GM13976 (cell line): ENCODE measurements at regions not wholly inside any gene's neighbourhood (a gene's known extent, or its start where the extent isn't known, plus 50 kb on each side); places are given as distances from the start of the nearest gene placed in this dataset.

Experiments used
- DNase-seq: peaks from one replicate; pipeline ENCODE4 v3.0.0; 2012; ENCODE audit warnings: low spot score
- in situ Hi-C: fragments of 300-500 bp; cut with MboI; formaldehyde crosslinking; loops from one replicate; pipeline ENCODE4 v1.12.0; 2022; ENCODE audit warnings: low sequenced_read_pairs, mixed read lengths, inconsistent platforms; ENCODE audit not compliant: unreplicated experiment
- TF ChIP-seq, protein P1 (sequence below): IDR thresholded peaks from 2 replicates; pipeline ENCODE4 v1.5.1; 2012; ENCODE audit warnings: borderline replicate concordance, mild to moderate bottlenecking; ENCODE audit not compliant: insufficient read depth; ENCODE audit errors: extremely low read depth, missing control alignments, control extremely low read depth

DNA sequence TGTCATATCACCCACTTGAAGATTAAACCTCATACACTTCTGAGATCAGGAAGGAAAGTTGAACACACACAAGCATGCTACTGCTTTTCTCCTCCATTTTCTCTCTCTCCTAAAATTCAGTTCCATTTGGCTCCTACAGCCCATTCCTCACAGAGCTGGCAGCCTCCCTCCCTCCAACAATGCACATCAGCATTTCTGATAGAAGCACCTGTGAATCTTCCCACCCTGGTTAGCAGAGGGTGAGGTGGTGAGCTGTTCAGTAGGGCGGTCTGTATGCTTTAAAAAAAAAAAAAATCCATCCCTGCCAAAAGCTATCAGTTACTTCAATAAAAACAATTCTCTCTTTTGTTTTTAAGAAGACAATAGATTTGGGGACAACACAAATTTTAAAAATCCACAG, 463.2 kb upstream of the KIF2A start:
- no peak for DNase-seq
- in situ Hi-C loops, result no loop called here
- TF ChIP-seq, protein P1, sequence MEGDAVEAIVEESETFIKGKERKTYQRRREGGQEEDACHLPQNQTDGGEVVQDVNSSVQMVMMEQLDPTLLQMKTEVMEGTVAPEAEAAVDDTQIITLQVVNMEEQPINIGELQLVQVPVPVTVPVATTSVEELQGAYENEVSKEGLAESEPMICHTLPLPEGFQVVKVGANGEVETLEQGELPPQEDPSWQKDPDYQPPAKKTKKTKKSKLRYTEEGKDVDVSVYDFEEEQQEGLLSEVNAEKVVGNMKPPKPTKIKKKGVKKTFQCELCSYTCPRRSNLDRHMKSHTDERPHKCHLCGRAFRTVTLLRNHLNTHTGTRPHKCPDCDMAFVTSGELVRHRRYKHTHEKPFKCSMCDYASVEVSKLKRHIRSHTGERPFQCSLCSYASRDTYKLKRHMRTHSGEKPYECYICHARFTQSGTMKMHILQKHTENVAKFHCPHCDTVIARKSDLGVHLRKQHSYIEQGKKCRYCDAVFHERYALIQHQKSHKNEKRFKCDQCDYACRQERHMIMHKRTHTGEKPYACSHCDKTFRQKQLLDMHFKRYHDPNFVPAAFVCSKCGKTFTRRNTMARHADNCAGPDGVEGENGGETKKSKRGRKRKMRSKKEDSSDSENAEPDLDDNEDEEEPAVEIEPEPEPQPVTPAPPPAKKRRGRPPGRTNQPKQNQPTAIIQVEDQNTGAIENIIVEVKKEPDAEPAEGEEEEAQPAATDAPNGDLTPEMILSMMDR, result no peak

DNA sequence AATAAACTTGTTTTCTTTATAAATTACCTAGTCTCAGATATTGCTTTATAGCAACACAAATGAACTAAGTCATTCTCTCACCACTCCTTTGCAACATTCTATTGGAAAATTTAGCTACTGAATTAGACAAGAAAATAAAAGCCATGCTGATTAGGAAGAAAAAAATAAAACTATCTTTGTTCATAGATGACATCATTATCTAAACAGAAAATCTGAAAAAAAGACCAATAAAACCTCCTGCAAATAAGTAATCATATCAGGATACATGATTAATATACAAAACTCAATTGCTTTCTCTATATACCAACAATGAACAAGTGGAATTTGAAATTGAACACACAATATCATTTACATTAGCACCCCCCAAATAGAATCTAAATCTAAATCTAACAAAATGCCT, 455.3 kb upstream of the KIF2A start:
- TF ChIP-seq, protein P1, result no peak
- no peak for DNase-seq
- in situ Hi-C loops, result no loop called here

DNA sequence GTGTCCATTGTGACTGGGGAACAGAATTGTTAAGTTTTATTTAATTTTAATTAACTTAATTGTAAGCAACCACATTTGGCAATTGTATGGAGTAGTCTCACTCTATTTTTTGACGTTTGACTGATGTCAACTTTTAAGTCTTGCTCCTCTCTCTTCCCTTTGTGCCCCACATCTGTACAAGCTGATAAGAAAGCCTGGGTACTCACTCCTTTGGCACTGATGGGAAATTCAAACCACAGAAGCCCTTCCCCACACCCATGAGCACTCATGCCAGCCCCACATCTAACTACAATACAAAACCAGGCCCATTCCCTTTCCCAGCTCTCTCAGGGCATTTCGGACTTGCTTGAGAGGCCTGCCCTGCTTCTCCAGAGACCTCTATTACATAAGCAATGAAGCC, 451.5 kb upstream of the KIF2A start:
- DNase-seq, result no peak
- in situ Hi-C loops, result no loop called here
- TF ChIP-seq, protein P1, result no peak

DNA sequence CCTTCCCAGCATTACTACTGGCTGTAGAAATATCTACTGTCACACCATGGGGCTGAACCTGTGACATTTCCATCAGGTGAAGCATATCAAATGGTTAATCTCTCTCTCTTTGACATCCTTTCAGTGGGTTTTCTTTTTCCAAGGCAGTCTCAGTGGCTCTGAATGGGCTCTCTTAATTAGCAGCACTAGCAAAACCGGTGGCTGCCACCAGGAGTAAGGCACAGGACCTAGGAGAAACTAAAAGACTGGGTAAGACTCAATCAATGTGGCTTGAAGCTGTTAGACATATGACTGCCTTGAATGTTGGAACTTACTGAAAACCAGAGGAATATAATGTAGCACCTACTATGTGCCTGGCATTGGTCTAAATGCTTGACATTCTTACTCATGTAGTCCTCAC, 445.0 kb upstream of the KIF2A start:
- TF ChIP-seq, protein P1, result no peak
- in situ Hi-C loops, result no loop called here
- DNase-seq, result no peak

DNA sequence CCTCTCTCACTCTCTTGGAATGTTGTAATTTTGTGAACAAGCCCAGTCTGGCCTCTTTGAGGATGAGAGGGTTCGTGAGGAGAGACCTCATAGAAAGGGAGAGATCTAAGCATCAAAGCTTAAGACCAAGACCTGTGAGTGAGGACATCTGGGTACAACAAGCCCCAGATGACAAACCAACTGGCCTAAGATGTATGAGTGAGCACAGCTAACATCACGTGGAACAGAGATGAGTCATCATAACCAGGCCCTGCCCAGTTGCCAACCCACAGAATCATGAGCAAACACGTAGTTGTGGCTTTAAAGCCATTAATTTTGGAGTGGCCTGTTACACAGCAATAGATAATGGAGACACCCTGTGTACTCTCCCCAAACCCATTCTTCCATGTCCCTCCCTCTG, 439.1 kb upstream of the KIF2A start:
- TF ChIP-seq, protein P1, result no peak
- DNase-seq, result no peak
- in situ Hi-C loops, result no loop called here

DNA sequence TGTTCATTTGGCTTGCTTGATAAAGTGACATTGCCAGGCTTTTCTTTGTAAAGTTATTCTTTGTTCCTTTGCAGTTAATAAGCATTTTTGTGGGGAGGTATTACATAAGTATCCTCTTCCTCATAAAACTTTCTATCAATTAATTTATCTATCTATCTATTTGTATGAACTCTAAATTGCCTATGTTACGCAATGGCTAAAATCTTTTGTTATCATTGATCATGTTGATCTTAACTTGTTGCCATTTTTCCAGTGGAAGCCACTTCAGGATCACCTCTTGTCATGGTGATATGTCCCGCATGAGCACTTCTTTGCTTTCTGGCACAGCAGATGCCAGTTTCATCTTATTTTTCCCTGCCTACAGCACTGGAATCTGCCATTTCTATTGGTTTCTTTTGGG, 436.7 kb upstream of the KIF2A start:
- TF ChIP-seq, protein P1, result no peak
- no peak for DNase-seq
- in situ Hi-C loops, result no loop called here

DNA sequence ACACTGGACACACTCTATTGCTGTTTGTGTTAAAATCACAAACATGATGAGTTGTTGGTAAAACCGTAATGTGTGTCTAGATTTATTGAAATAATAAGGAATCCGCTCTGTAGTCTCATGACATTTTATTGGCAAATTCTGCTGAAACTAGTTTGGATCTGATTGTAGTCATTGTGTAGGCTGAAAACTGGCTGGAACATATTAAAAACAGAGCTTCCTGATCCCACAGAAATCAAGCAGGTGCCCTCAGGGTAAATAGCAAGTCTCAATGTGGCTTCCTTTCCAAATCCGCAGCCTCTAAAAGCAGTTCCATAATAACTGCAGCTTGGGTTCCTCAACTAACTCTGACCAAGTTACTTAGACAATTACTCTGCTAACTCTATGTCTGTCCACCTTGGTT, 427.5 kb upstream of the KIF2A start:
- DNase-seq, result no peak
- in situ Hi-C loops, result no loop called here
- TF ChIP-seq, protein P1, result no peak
